SK-N-MC (cell line): ENCODE measurements at regions not wholly inside any gene's neighbourhood (a gene's known extent, or its start where the extent isn't known, plus 50 kb on each side); places are given as distances from the start of the nearest gene placed in this dataset.

Source experiments
- EZH2 ChIP-seq: fragments of 200-600 bp; sonication (generic); IDR thresholded peaks from one replicate; pipeline ENCODE4 v1.6.1; 2017; ENCODE audit warnings: antibody characterized with exemption
- POLR2AphosphoS5 ChIP-seq: IDR thresholded peaks from 2 replicates; pipeline ENCODE4 v1.6.1; 2012; ENCODE audit warnings: mild to moderate bottlenecking, low read depth, low read length, borderline replicate concordance

DNA sequence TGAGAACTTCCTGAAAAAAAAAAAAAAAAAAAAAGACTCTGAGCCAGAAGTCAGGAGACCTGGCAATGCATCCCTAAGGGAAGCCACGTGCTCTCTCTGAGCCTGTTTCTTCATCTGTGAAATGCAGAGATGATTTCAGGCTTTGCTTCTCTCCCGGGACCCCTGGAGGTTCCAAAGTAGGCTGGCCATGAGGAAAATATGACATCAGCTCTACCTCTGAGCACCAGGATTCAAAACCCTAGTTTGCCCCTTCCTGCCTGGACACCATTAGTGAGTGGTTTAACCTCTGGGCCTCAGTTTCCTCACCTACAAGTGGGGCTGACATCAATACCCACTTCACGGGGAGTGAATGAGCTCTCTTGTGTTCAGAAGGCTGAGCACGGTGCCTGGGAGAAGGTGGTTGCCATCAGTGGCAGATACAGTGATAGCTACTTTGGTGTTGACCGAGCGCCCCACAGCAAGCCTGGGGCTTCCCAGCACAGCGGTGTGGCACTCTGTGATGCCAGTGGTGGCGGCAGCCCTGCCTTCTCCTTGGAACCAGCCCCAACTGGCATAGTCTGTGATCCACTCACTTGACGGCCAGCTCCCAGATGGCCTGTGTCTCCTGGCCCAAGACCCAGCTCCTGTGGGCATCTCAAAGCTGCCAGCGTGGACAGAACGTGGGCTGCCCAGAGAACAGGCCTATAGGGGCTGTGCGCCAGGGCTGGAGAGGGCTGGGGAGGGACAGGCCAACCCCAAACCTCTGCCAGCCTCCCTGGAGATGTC lies 153.1 kb upstream of the UNC5B start:
- TF ChIP-seq EZH2 (no peak), POLR2AphosphoS5 (no peak)
